ENCODE measurements at regions not wholly inside any gene's neighbourhood (a gene's known extent, or its start where the extent isn't known, plus 50 kb on each side); places are given as distances from the start of the nearest gene placed in this dataset.

DNA sequence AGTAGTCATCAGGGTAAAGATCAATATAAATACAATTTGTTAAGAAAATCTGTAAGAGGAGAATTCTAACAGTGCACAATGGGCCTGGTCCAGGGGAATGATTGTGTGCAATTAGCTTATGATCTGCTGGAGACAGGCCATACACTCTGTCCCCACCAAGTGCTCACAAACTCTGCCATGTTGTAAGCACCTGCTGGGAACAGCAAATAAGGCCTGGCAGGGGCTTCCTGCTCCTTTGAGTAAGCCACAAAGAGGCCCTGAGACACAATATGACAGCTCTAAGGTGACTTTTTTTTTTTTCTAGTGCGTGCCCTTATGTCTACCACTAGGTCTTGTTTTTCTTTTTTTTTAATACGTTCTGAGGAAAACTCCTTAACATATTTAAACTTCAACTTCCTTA, 866.3 kb upstream of the PCDH7 start:
- DNase-seq: no peak
- Histone ChIP-seq H3K4me3 (no peak overlapping the region), H3K36me3 (no peaks in the 10 kb centered on the region), H3K27me3 (no peaks in the 10 kb centered on the region), H3K9me3 (no peaks in the 10 kb centered on the region), H3K4me1 (no peaks in the 10 kb centered on the region), H3K27ac (no peak overlapping the region)
- intact Hi-C loops (cut with DNase I): no loop called here
- TF ChIP-seq POLR2A (IDR thresholded peaks at IDR 0.05): no peak
- TF ChIP-seq POLR2AphosphoS5 (IDR thresholded peaks at IDR 0.05): no peak
- WGBS, 2 donors: 43 to 75% methylated on average over 2 of the region's 2 CpGs

DNA sequence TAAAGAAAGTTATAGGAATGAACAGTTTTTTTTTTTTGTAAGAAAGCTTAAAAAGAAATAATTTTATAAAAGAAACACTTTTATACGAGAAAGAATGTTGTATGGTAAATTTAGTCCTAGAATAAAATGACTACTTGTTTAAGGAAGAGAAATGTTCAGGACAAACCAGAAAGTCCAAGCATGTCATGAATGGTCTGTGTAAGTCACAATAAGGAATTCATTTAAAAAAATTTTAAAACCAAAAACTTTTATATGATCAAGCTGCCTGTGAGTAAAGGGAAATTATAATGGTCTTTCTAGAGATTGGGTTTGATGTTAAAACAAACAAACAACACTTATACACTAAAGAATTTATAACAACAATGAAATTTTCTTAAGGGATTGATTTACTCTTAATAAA, 858.9 kb upstream of the PCDH7 start:
- no peak for DNase-seq
- H3K4me3 ChIP-seq: no peak overlapping the region
- H3K27ac ChIP-seq: no peak overlapping the region
- no peaks in the 10 kb centered on the region for H3K9me3 ChIP-seq
- 81 to 86% methylated on average over 1 of the region's 1 CpG for WGBS, 2 donors
- intact Hi-C loops (cut with DNase I): no loop called here
- no peaks in the 10 kb centered on the region for H3K36me3 ChIP-seq
- H3K27me3 ChIP-seq: no peaks in the 10 kb centered on the region
- TF ChIP-seq EP300 (IDR thresholded peaks at IDR 0.05): no peak
- no peak for TF ChIP-seq POLR2AphosphoS5 (IDR thresholded peaks at IDR 0.05)
- TF ChIP-seq, protein P1, sequence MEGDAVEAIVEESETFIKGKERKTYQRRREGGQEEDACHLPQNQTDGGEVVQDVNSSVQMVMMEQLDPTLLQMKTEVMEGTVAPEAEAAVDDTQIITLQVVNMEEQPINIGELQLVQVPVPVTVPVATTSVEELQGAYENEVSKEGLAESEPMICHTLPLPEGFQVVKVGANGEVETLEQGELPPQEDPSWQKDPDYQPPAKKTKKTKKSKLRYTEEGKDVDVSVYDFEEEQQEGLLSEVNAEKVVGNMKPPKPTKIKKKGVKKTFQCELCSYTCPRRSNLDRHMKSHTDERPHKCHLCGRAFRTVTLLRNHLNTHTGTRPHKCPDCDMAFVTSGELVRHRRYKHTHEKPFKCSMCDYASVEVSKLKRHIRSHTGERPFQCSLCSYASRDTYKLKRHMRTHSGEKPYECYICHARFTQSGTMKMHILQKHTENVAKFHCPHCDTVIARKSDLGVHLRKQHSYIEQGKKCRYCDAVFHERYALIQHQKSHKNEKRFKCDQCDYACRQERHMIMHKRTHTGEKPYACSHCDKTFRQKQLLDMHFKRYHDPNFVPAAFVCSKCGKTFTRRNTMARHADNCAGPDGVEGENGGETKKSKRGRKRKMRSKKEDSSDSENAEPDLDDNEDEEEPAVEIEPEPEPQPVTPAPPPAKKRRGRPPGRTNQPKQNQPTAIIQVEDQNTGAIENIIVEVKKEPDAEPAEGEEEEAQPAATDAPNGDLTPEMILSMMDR (IDR thresholded peaks at IDR 0.05): no peak
- H3K4me1 ChIP-seq: no peaks in the 10 kb centered on the region

DNA sequence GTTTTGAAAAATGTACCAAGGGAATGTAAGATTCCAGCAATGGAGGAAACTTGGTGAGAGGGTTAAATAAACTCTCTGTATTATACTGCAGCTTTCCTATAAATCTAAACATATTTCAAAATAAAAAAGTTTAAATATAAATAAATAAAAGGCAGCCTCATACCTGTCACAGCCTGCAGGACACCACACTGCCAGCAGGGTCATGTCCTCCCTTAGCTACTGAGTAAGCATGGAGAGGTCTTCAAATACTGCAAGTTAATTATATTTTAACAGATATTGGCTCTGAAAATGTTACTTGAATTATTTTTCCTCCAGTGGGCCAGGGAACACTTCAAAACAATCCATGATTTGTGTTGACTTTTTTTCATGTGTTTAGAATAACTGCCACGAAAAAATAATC, 852.8 kb upstream of the PCDH7 start:
- Histone ChIP-seq H3K9me3 (peaks cover 0 to 6% (median 0%) of the 10 kb centered on the region in 4 donors), H3K27me3 (no peaks in the 10 kb centered on the region), H3K4me1 (no peaks in the 10 kb centered on the region), H3K4me3 (no peak overlapping the region), H3K27ac (no peak overlapping the region), H3K36me3 (no peaks in the 10 kb centered on the region)
- intact Hi-C loops (cut with DNase I): no loop called here
- WGBS, 2 donors: 1 to 43% methylated on average over 1 of the region's 1 CpG
- DNase-seq: no peak
- TF ChIP-seq POLR2A (IDR thresholded peaks at IDR 0.05) (no peak), EP300 (IDR thresholded peaks at IDR 0.05) (no peak), POLR2AphosphoS5 (IDR thresholded peaks at IDR 0.05) (no peak)
- TF ChIP-seq, protein P1 (IDR thresholded peaks at IDR 0.05): no peak

DNA sequence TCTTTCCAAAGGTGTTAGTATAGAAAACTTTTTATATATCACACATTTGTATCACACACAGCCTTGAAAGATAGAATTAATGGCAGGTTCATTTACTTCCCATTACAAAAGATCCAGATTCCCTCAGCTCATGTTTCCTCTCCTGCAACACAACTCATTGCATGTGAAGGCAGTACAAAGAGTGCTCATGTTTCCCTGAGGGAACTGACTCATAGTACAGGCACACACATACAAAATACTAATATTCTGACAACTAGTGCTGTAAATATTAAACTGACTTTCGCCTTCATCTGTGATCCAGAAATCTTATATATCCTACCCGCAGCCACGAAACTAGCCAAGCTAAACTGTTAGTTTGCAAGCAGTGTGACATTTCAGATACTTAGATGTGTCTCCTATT, 819.8 kb upstream of the PCDH7 start:
- Histone ChIP-seq H3K27ac (no peak overlapping the region), H3K4me3 (no peak overlapping the region), H3K36me3 (no peaks in the 10 kb centered on the region), H3K27me3 (no peaks in the 10 kb centered on the region), H3K4me1 (no peaks in the 10 kb centered on the region), H3K9me3 (peaks cover 0 to 3% (median 0%) of the 10 kb centered on the region in 4 donors)
- no peak for DNase-seq
- TF ChIP-seq, protein P1 (IDR thresholded peaks at IDR 0.05): no peak
- TF ChIP-seq POLR2A (IDR thresholded peaks at IDR 0.05) (no peak), EP300 (IDR thresholded peaks at IDR 0.05) (no peak), POLR2AphosphoS5 (IDR thresholded peaks at IDR 0.05) (no peak)
- WGBS, 2 donors: 92 to 99% methylated on average over 3 of the region's 3 CpGs
- intact Hi-C loops (cut with DNase I): no loop called here

DNA sequence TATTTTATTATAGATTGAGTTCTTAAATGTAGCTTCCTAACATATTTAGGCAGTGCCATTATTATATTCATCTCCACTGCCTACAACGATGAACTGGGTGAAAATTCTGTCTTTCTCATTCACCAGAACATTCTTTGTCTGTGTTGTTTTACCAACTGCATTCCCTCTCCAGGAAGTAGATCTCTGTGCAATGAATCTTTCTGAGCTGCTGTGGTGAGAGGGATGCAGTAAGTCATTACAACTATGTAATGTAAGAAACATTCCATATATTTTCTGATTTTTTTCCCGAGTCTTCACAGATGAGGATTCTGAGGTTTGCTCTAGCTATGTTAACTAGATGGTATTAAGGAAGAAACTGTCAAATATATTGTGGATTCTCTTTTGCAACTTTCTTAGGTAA, 811.9 kb upstream of the PCDH7 start:
- Histone ChIP-seq H3K4me3 (no peak overlapping the region), H3K27ac (no peak overlapping the region), H3K4me1 (no peaks in the 10 kb centered on the region), H3K27me3 (no peaks in the 10 kb centered on the region), H3K9me3 (no peaks in the 10 kb centered on the region), H3K36me3 (no peaks in the 10 kb centered on the region)
- no peak for DNase-seq
- TF ChIP-seq POLR2A (IDR thresholded peaks at IDR 0.05): no peak
- TF ChIP-seq, protein P1 (IDR thresholded peaks at IDR 0.05): no peak
- no peak for TF ChIP-seq EP300 (IDR thresholded peaks at IDR 0.05)
- TF ChIP-seq POLR2AphosphoS5 (IDR thresholded peaks at IDR 0.05): no peak
- intact Hi-C loops (cut with DNase I): no loop called here
- 76 to 78% methylated on average over 2 of the region's 2 CpGs for WGBS, 2 donors
